ENCODE measurements at regions not wholly inside any gene's neighbourhood (a gene's known extent, or its start where the extent isn't known, plus 50 kb on each side); places are given as distances from the start of the nearest gene placed in this dataset.

DNA sequence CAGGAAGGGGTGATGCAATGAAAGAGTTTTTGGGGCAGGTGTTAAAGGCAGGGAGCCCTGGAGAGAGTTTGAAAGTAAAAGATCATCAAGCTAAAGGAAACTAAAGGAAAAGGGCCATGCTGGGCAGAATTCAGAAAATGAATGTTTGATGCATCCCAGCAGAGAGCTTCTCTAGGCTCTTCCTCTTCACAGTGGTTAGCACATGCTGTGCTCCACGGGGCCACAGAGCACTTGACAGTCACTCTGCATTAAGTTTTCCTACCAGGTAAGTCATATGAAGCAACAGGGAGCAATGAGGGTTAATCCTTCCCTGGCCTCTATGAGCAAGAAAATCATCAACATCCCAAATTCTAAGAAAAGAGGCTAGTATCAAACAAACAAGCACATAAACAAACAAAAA, 895.2 kb downstream of the TRIB2 start:
- no peak for TF ChIP-seq EZH2phosphoT487 (IDR thresholded peaks at IDR 0.05; ENCODE audit: low read depth)
- TF ChIP-seq, protein P1, sequence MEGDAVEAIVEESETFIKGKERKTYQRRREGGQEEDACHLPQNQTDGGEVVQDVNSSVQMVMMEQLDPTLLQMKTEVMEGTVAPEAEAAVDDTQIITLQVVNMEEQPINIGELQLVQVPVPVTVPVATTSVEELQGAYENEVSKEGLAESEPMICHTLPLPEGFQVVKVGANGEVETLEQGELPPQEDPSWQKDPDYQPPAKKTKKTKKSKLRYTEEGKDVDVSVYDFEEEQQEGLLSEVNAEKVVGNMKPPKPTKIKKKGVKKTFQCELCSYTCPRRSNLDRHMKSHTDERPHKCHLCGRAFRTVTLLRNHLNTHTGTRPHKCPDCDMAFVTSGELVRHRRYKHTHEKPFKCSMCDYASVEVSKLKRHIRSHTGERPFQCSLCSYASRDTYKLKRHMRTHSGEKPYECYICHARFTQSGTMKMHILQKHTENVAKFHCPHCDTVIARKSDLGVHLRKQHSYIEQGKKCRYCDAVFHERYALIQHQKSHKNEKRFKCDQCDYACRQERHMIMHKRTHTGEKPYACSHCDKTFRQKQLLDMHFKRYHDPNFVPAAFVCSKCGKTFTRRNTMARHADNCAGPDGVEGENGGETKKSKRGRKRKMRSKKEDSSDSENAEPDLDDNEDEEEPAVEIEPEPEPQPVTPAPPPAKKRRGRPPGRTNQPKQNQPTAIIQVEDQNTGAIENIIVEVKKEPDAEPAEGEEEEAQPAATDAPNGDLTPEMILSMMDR (IDR thresholded peaks at IDR 0.05; ENCODE audit: low read depth, low read length): no peak
- no peak overlapping the region for H2AFZ ChIP-seq (ENCODE audit: low read depth, low read length)

DNA sequence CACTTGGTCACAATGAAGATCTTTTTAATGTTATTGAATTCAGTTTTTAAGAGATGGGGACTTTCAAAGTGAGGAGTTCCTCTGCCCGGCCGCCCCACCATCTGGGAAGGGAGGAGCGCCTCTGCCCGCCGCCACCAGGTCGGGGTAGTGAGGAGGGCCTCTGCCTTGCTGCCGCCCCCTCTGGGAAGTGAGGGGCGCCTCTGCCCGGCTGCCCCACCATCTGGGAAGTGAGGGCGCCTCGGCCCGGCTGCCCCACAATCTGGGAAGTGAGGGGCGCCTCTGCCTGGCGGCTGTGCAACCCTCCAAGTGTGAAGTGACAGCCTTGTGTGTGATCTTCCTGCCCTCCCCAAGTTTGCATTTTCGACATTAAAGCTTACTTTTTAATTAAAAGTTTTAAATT, 899.3 kb downstream of the TRIB2 start:
- TF ChIP-seq, protein P1 (IDR thresholded peaks at IDR 0.05; ENCODE audit: low read depth, low read length): no peak
- no peak for TF ChIP-seq EZH2phosphoT487 (IDR thresholded peaks at IDR 0.05; ENCODE audit: low read depth)
- Histone ChIP-seq H3K9ac (ENCODE audit: low read length) (no peak overlapping the region), H3K4me2 (ENCODE audit: low read length) (no peak overlapping the region), H3K36me3 (replicated peaks; ENCODE audit: low read depth, low read length) (no peaks in the 10 kb centered on the region), H3K4me1 (ENCODE audit: low read length) (no peaks in the 10 kb centered on the region), H2AFZ (ENCODE audit: low read depth, low read length) (no peak overlapping the region), H4K20me1 (ENCODE audit: insufficient read depth, low read length) (no peaks in the 10 kb centered on the region), H3K27ac (ENCODE audit: low read length) (no peak overlapping the region), H3K79me2 (ENCODE audit: low read length) (no peaks in the 10 kb centered on the region), H3K4me3 (ENCODE audit: low read length) (no peak overlapping the region), H3K9me3 (ENCODE audit: insufficient read depth, low read length) (no peaks in the 10 kb centered on the region), H3K27me3 (ENCODE audit: low read depth, low read length) (no peaks in the 10 kb centered on the region)

More for the DNA sequence above, 895.2 kb downstream of the TRIB2 start:
- H3K4me1 ChIP-seq (ENCODE audit: low read length): peaks cover 7% of the 10 kb centered on the region
- no peaks in the 10 kb centered on the region for H3K79me2 ChIP-seq (ENCODE audit: low read length)
- no peak overlapping the region for H3K4me3 ChIP-seq (ENCODE audit: low read length)
- H3K27ac ChIP-seq (ENCODE audit: low read length): no peak overlapping the region
- no peak overlapping the region for H3K9ac ChIP-seq (ENCODE audit: low read length)
- no peaks in the 10 kb centered on the region for H3K36me3 ChIP-seq (replicated peaks; ENCODE audit: low read depth, low read length)
- no peaks in the 10 kb centered on the region for H3K9me3 ChIP-seq (ENCODE audit: insufficient read depth, low read length)
- H3K27me3 ChIP-seq (ENCODE audit: low read depth, low read length): no peaks in the 10 kb centered on the region
- H4K20me1 ChIP-seq (ENCODE audit: insufficient read depth, low read length): no peaks in the 10 kb centered on the region
- H3K4me2 ChIP-seq (ENCODE audit: low read length): no peak overlapping the region

DNA sequence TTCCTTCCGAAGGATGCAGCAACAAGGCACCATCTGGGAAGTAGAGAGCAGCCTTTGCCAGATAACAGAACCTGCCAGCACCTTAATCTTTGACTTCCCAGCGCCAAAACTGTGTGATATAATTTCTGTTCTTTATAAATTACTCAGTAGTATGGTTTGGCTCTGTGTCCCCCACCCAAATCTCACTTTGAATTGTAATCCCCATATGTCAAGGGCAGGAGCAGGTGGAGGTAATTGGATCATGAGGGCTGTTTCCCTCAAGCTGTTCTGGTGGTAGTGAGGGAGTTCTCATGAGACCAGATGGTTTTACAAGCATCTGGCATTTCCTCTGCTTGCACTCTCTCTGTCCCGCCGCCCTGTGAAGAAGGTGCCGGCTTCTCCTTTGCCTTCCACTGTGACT, 899.9 kb downstream of the TRIB2 start:
- Histone ChIP-seq H3K4me2 (ENCODE audit: low read length) (no peak overlapping the region), H3K36me3 (replicated peaks; ENCODE audit: low read depth, low read length) (no peaks in the 10 kb centered on the region), H4K20me1 (ENCODE audit: insufficient read depth, low read length) (no peaks in the 10 kb centered on the region)

DNA sequence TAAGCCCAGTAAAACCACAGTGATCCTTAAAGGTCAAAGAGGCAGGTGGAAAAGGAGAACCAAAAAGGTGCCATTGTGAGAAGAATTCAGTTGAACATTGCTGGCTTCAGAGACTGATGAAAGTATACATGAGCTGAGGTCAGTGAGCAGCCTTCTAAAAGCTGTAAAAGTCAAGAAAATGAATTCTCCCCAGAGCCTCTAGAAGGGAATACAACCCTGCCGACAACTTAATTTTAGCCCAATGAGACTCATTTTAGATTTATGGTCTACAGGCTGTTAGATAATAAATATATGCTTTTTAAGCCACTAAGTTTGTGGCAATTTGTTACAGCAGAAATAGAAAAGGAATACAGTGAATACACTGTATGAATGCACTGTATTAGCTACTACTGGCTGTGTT, 911.4 kb downstream of the TRIB2 start:
- no peaks in the 10 kb centered on the region for H3K79me2 ChIP-seq (ENCODE audit: low read length)
- no peak overlapping the region for H3K27ac ChIP-seq (ENCODE audit: low read length)
- no peak overlapping the region for H2AFZ ChIP-seq (ENCODE audit: low read depth, low read length)
- H3K9ac ChIP-seq (ENCODE audit: low read length): no peak overlapping the region
- H3K4me2 ChIP-seq (ENCODE audit: low read length): no peak overlapping the region
- H3K4me1 ChIP-seq (ENCODE audit: low read length): no peaks in the 10 kb centered on the region
- no peak overlapping the region for H3K4me3 ChIP-seq (ENCODE audit: low read length)
- TF ChIP-seq, protein P1 (IDR thresholded peaks at IDR 0.05; ENCODE audit: low read depth, low read length): no peak
- no peak for TF ChIP-seq EZH2phosphoT487 (IDR thresholded peaks at IDR 0.05; ENCODE audit: low read depth)
- no peaks in the 10 kb centered on the region for H3K36me3 ChIP-seq (replicated peaks; ENCODE audit: low read depth, low read length)
- no peaks in the 10 kb centered on the region for H3K9me3 ChIP-seq (ENCODE audit: insufficient read depth, low read length)
- no peaks in the 10 kb centered on the region for H3K27me3 ChIP-seq (ENCODE audit: low read depth, low read length)
- H4K20me1 ChIP-seq (ENCODE audit: insufficient read depth, low read length): no peaks in the 10 kb centered on the region

More for the DNA sequence above, 899.9 kb downstream of the TRIB2 start:
- Histone ChIP-seq H3K9ac (ENCODE audit: low read length) (no peak overlapping the region), H3K79me2 (ENCODE audit: low read length) (no peaks in the 10 kb centered on the region), H2AFZ (ENCODE audit: low read depth, low read length) (no peak overlapping the region), H3K27ac (ENCODE audit: low read length) (no peak overlapping the region), H3K4me3 (ENCODE audit: low read length) (no peak overlapping the region), H3K9me3 (ENCODE audit: insufficient read depth, low read length) (no peaks in the 10 kb centered on the region), H3K4me1 (ENCODE audit: low read length) (no peaks in the 10 kb centered on the region), H3K27me3 (ENCODE audit: low read depth, low read length) (no peaks in the 10 kb centered on the region)
- TF ChIP-seq EZH2phosphoT487 (IDR thresholded peaks at IDR 0.05; ENCODE audit: low read depth): no peak
- TF ChIP-seq, protein P1 (IDR thresholded peaks at IDR 0.05; ENCODE audit: low read depth, low read length): no peak

All from OCI-LY3 (cell line).